Dermis blood vessel endothelial cell (primary cell): ENCODE measurements at regions not wholly inside any gene's neighbourhood (a gene's known extent, or its start where the extent isn't known, plus 50 kb on each side); places are given as distances from the start of the nearest gene placed in this dataset.
"Not testable (repeated sequence)": the region's sequence is repeated elsewhere in the genome, so short reads cannot be mapped to it uniquely, and the experiment has no call there.

ENCODE experiments used
- DNase-seq: peaks from one replicate; pipeline ENCODE4 v3.0.0; 2010

DNA sequence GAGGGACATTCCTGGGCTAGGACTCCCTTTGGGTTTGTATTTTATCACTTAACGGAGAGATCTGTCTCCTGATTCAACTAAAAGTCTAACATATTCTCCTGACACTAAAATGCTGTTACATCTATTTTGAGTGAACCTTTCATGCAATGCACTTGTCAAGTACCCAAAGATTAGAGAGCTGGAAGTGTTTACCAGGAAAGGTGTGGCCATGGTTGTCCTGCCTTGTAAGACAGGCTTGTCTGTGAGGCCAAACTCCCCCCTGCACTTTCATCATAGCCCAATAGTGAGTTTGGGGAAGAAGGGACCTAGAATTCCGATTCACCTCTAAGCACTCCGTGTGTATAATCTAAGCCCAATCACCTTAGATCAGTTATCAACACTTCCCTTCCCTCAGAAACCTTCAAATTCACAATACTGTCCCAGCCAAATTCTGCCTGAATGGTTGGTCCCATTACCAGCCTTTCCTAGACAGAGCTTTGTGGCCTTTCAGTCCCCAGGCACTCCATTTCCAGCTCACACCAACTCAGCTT, 162.6 kb upstream of the NAMPT start:
- DNase-seq, result no peak

DNA sequence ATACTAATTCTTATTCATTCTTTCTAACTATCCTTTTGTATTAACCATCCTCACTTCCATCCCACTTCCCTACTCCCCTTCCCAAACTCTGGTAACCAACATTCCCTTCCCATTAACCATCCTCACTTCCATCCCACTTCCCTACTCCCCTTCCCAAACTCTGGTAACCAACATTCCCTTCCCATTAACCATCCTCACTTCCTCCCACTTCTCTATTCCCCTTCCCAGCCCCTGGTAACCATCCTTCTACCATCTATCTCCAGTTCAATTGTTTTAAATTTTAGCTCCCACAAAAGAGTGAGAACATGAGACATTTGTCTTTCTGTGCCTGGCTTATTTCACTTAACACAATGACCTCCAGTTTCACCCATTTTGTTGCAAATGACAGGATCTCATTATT, 160.6 kb upstream of the NAMPT start:
- DNase-seq, result not testable (repeated sequence)

DNA sequence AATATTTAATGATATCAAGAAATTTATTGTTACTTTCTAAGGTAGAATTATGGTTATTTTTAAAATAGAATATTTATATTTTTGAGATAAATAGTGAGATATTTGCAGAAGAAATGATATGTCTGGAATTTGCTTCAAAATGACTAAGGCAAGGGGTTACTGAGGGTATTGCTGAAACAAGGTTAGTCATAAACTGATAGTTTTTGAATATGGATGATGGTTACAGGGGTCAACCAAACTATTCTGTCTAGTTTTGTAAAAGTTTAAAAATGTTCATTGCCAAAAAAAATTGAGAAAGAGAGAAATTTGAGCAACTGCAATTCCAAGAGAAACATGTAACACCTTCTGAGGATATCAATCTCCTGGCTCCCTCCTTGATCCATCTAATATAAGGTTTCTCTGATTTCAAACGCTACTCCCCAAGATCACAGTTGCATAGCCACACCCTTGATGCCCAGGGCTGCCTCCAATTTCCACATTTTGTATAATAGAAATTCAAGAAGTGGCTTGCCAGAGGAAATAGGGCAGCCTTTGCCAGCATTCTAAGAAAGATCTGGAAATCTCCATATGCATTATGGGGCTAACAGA, 159.4 kb upstream of the NAMPT start:
- DNase-seq, result no peak

DNA sequence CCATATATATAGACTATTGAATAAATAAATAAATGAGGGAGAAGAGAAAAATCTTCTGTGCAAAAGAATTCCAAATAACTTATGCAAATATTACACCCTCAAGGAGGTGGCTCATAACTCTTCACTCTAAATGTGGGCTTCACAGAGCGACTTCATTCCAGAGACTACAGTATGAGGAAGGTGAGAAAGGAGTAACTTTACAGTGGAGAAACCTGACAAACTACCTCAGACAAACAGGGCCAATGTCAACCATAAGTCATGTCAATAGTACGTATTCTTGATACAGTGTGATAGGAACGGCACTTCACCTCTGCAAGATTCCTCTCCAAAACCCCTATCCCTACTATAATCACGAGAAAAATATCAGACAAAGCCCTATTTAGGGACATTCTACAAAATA, 158.4 kb upstream of the NAMPT start:
- no peak for DNase-seq

DNA sequence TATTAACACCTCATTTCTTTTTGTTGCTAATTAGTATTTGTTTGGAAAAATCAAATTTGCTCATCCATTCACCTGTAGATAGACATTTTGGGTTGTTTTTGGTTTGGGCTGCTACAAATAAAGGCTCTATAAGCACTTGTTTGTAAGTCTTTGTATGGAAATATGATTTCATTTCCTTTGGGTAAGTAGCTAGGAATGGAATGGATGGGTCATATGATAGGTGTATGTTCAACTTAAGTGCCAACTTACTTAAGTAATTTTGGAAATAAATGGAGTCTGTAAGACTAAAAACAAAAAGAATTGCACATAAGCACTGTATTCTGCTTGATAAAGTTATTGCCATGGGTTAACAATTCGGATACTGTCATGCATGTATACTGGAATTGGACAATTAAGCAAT, 157.7 kb upstream of the NAMPT start:
- no peak for DNase-seq

DNA sequence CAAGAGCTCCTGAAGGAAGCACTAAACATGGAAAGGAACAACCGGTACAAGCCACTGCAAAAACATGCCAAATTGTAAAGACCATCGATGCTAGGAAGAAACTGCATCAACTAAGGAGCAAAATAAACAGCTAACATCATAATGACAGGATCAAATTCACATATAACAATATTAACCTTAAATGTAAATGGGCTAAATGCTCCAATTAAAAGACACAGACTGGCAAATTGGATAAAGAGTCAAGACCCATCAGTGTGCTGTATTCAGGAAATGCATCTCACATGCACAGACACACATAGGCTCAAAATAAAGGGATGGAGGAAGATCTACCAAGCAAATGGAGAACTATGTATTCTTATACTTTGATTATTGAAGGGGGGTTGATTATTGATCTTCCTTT, 156.6 kb upstream of the NAMPT start:
- not testable (repeated sequence) for DNase-seq

DNA sequence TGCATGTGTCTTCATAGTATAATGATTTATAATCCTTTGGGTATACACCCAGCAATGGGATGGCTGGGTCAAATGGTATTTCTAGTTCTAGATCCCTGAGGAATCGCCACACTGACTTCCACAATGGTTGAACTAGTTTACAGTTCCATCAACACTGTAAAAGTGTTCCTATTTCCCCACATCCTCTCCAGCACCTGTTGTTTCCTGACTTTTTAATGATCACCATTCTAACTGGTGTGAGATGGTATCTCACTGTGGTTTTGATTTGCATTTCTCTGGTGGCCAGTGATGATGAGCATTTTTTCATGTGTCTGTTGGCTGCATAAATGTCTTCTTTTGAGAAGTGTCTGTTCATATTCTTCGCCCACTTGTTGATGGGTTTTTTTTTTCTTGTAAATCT, 152.2 kb upstream of the NAMPT start:
- not testable (repeated sequence) for DNase-seq

DNA sequence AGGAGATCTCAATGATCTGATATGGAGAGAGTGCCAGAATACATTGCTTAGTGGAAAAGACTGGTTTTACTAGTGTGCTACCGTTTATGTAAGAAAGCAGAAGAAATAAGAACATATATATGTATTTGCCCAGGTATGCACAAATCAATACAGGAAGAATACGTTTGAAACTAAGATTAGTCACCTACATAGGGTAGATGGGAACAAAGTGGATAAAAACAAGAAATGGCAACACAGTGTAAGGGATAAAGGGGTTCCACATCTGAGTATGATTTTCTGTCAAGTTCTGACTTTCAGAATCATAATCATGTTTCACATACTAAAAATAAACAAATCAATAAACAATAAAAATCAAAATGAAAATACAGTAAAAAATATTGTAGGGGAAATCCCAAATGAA, 148.6 kb upstream of the NAMPT start:
- no peak for DNase-seq

DNA sequence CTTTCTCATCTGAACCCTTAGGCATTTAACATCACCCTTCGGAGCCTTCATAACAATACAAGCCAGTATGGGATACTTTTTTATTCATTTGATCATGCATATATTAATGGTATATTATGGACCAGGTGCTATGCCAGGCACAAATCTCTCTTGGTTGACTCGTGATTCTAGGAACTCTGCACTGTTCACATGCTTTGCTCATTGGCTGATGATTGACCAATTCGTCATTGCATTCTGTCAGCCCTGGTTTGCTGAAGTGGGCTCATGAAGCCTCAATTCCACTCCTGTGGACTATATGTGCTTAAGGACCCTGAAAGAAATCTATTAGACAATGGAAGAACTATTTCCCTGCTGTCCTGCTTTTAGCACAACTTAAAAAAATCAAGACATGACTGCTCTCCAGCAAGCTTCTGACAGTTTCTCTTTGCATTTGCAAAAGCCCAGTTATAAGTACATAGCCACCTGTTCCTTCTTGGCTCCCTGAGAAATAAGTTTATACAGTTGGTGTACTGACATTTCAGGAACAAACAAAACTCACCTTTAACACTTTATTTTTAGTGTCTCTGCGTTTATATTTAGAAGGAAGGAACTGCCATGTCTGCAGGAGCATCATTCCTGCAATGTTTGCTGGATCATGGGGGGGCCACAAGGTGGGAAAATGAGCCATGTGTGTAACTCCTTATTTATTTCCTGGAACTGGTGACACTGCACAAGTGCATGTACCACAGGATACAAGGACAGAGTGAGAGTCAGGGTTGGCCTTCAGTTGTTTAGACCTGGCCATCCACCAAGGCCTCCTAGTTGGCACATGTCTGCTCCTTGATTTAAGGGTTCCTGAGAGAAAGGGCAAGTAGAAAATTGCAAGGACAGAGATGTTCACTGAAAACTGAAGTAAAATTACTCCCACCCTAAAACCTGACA, 146.0 kb upstream of the NAMPT start:
- no peak for DNase-seq

DNA sequence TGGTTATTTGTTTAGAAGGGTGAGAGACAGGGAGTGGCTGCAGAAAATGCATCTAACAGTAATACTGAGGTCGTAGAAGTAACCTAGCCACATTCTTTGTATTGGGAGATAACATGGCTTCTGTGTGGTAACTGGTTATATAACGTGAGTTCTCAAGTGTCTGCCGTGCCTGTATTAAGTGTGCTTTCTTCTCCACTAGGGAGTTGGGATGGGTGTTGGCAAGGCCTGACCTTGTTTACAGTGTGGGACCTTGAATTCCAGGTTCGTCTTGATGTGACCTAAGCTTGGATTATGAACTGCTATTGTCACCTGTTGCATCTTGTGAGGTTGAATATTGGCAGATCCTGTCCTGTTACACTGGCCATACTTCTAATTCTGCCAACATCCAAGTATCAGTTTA, 145.3 kb upstream of the NAMPT start:
- no peak for DNase-seq

DNA sequence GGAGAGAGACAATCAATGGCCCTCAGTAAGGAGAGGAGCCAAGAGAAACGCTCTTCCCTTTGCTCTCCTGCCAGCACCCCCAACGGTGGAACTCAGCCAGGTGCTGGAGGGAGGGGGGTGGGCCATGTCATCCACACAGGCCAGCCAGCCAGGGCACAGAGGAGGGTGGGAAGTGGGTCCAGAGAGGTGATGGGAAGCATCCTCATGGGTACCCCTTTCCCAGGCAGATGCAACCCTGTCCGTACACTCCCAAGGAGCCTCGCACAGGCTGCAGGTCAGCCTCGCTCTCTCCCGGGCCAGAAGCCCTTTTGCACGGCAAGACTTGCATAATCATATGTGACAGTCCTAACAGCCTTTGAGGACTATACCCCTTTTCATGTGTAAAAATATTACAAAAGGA, 142.0 kb upstream of the NAMPT start:
- DNase-seq, result no peak

DNA sequence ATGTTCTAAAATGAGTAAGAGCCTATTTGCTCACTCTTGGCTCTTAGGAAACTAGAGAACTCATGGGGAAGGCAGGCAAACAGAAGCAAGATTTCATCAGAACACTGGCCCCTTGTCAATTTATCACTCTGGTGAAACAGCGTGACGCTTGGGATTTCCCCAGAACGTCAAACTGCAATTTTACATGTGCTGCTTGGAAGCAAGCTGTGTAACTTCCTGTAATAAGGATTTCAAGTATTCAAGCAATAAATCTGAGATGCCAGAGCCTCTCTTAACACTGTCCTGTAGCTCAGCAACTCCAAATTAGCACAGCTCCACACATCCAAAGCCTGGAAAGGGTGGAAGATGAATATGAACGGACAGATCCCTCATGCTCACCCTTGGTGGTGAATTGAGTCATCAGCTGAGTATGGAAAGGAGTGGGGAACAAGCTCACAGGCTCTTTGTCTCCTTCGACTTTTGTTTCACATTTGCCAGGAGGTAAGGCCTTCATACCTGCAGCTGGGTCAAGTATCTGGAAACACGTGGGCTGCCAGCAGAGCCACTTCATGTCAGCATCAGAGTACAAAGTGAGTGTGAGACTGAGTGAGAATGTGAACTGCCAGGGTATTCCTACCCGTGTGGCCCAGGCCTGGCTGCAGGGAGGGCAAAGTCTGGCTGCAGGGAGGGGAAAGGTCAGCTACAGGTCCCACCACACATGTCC, 140.4 kb upstream of the NAMPT start:
- peak; percentile 80 for DNase-seq

DNA sequence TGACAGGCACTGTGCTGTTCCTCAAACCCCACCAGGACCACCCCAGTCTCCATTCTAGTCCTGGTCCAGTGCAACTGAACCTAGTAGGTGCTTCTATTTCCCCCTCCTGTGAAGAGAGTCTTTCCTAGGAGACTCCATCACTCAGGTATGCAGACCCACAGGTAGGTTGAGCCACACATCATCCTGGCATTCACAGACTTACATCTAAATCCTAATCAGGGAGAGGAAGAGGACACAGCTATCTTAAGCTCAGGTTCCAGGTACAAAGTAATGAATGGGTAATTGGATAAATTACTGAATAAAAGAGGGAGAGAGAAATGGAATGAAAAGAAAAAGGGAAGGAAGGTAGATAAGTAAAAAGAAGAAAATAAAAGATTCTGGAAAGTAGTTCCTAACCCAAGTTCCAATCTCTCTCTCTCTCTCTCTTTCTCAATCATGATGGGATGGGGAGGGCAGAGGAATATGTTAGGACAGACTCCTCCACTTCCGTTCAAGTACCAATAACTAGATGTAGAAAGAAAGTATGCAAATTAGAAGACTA, 139.8 kb upstream of the NAMPT start:
- no peak for DNase-seq

DNA sequence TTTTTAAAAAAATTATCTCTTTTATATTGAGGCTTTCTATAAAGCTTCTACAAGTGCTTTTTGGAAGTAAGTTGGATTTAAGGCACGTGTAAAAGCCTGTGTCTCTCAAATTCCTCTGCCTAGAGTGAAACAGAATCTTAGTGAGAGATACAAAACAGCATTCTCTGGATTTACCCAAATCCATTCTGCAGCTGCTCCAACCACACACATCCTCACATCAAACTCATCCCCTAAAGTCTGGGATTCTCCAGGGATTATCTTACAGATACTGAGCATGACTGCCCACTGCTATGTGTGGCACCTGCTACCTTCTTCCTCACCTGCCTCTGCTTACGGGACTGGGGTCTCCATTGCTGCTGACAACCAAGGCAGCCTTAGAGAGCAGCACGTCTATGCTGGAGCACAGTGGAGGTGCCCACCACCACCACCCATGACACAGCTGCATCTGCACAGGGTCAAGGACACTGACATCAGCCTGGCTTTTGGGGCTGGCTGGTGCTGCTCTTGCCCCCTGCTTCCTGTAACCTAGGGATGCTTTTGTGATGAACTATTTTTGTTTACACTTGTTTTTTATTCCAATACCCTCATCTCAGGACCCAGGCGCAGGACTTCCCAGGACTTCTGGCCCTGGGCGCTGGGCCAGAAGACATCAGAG, 139.2 kb upstream of the NAMPT start:
- no peak for DNase-seq

DNA sequence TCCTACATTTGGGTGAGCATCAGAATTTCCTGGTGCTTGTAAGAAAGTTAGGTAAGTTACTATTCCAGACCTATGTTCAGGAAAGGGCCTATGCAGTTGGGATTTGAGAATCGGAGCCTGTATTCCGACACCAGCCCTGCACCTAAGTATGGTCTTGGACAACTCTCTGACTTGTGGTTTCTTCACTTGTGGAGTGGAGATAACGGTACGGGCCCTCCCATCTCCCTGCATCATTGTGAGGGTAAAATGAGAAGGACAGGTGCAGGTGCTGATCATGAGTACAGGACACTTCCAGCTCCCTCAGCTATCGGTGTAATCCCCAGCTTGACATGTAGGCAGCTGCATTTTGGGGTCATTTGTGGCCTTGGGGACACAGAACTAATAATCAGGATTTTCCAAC, 138.3 kb upstream of the NAMPT start:
- DNase-seq, result no peak

DNA sequence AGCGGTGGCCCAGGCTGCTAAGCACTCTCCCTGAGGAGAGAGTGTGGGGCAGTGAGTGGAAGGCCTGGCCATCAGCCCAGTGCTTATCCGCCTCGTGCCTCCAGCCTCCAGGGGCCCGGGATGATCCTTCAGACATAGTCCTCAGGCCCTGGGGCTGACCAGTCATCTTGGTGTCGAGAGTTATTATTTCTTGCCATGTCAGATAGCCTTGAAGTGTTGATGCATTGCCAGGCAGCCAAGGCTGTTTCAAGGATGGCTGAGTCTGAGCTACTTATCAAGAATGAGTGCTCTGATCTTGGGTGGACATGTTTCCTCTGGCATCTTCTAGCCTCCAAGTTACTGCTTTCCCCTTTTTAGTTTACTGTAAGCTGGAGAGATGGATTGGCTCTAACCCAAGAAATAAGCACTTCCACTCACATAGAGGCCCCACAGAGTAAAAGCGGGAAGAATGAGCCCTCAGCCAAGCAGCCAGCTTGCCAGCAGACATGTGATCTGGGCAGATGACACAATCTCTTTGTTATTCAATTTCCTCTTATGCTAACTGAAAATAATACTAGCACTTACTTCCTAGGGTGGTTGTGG, 136.5 kb upstream of the NAMPT start:
- peak; percentile 87 for DNase-seq

DNA sequence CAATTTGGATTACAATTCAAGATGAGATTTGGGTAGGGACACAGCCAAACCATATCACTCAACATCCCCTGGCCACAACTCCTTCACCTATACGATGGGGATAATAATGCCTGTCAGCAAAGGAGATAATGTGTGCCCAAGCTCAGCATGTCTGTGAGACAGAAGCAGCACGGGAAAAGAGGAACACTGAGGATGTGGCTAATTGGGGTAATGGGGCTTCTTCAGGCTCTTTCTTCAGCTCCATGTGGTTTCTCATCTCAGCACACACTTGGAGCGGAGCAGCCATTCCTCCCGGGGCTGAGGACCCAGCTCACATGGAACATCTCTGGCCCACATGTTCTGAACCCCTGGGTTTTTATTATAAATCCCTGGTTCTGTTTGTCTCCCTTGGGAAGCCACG, 136.0 kb upstream of the NAMPT start:
- no peak for DNase-seq

DNA sequence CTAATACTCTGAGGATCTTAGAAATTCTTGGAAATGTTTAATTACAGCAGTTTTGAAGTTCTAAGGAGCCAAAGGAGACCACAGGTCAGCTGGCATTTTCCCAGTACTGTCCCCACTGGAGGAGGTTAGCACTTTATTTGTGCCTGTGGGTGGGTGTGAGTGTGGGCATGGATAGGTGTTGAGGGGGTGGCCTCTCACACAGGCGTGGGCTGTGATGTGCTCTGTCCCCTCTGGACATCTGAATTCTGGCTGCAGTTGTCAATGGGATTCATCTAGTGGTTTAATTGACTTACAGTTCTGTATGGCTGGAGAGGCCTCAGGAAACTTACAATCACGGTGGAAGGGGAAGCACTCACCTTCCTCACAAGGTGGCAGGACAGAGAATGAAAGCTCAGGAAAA, 135.4 kb upstream of the NAMPT start:
- DNase-seq, result no peak

DNA sequence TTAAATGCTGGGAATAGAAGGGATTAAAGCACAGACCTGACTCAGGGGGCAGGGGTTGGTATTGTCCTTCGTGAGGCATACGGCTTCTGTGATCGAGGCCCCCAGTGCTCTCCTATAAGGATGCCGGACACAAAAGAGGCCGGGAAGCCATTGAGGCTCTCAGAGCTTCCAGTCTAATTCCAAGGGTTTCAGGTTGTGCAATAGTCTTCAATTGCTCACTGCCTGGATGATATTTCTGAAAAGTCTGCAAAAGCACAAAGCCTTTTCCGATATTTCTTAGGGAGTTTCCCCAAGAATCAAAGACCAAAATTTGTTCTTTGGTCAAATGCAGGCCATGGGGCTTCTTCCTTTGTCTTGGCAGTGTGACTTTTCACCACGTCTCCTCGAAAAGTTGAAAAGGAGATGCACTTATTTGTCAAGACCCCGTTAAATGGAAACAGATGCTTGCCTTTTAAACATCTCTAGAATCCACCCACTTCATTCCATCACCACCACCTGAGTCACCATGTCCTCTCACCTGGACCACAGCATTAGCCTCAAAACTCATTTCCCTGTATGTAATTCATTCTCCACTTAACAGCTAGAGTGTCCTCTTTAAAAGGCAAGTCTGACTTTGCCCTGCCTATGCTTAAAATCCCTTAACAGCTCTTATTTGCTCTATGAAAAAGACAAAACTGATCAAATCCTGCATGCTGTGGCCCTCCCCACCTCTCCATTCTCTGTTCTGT, 134.8 kb upstream of the NAMPT start:
- no peak for DNase-seq

DNA sequence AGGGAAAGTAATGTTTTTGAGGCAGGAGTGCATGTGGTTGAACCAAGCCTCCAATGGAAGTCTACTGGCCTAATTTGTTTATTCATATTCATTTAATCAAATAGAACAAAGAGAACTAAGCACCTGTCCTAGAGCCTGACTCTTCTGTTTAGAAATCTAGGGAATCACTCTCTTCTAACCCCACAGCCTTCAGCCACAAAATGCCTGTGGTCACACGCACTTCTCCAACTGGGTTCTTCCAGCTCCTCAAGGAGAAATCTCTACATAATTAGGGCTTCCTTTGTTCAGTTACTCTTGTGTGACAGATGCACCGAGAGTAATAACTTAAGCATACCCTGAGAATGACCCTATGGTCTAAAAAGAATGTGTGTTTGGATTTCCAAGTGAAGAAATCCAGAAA, 133.7 kb upstream of the NAMPT start:
- DNase-seq, result no peak

DNA sequence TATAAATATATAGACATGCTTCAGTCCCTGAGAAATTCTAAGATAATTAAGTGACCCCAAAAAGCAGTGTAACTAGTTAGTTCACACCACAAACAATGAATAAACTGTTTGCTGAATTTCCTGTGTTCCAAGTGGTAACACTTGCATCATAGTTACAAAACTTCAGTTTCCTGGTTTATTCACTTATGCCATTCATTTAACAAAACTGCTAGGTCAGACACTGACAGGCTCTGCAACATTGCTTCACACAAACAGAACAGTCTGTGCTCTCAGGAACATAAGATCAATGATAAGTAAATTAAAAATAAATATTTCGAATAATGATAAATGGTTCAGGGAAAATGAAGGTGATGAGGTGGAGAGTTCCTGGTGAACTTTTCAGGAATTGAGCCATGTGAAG, 133.3 kb upstream of the NAMPT start:
- DNase-seq, result peak; percentile 46
